ENCODE measurements at regions not wholly inside any gene's neighbourhood (a gene's known extent, or its start where the extent isn't known, plus 50 kb on each side); places are given as distances from the start of the nearest gene placed in this dataset.

DNA sequence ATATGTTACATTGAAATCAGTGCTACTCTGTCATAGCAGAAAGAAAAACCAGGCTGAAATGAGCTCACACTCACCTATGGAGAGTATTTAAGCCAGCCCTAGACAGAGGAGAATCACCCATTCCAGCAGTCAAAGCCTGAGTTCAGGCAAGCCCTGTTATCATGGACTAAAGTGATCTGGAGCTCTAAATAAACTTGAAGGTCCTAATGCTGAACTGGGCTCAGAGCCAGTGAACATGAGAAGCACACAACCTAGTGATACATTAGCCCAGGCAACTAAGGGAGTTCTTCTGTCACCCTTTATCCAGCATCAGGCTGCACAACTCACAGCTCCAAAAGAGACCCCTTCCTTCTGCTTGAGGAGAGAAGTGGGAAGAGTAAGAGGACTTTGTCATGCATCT, 425.0 kb downstream of the COL12A1 start:
- TF ChIP-seq, protein P1, sequence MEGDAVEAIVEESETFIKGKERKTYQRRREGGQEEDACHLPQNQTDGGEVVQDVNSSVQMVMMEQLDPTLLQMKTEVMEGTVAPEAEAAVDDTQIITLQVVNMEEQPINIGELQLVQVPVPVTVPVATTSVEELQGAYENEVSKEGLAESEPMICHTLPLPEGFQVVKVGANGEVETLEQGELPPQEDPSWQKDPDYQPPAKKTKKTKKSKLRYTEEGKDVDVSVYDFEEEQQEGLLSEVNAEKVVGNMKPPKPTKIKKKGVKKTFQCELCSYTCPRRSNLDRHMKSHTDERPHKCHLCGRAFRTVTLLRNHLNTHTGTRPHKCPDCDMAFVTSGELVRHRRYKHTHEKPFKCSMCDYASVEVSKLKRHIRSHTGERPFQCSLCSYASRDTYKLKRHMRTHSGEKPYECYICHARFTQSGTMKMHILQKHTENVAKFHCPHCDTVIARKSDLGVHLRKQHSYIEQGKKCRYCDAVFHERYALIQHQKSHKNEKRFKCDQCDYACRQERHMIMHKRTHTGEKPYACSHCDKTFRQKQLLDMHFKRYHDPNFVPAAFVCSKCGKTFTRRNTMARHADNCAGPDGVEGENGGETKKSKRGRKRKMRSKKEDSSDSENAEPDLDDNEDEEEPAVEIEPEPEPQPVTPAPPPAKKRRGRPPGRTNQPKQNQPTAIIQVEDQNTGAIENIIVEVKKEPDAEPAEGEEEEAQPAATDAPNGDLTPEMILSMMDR (conservative IDR thresholded peaks at IDR 0.05; ENCODE audit: low read length), result no peak
- TF ChIP-seq EZH2phosphoT487 (IDR thresholded peaks at IDR 0.05; ENCODE audit: borderline replicate concordance, low read depth, low read length), result no peak
